HG03571 (cell line): ENCODE measurements at regions not wholly inside any gene's neighbourhood (a gene's known extent, or its start where the extent isn't known, plus 50 kb on each side); places are given as distances from the start of the nearest gene placed in this dataset.
"Not testable (repeated sequence)": the region's sequence is repeated elsewhere in the genome, so short reads cannot be mapped to it uniquely, and the experiment has no call there.

Experiments used
- ATAC-seq: cut with Tn5 transposase; IDR thresholded peaks from one replicate; pipeline ENCODE4 v1.9.1; 2021; ENCODE audit not compliant: unreplicated experiment

GRCh38 chr3:139131951-139132350, 87.3 kb upstream of the PRR23C start:
- ATAC-seq, result no peak

- no peak for ATAC-seq
Measured at GRCh38 chr3:139132976-139133375, 88.3 kb upstream of the PRR23C start.

DNA sequence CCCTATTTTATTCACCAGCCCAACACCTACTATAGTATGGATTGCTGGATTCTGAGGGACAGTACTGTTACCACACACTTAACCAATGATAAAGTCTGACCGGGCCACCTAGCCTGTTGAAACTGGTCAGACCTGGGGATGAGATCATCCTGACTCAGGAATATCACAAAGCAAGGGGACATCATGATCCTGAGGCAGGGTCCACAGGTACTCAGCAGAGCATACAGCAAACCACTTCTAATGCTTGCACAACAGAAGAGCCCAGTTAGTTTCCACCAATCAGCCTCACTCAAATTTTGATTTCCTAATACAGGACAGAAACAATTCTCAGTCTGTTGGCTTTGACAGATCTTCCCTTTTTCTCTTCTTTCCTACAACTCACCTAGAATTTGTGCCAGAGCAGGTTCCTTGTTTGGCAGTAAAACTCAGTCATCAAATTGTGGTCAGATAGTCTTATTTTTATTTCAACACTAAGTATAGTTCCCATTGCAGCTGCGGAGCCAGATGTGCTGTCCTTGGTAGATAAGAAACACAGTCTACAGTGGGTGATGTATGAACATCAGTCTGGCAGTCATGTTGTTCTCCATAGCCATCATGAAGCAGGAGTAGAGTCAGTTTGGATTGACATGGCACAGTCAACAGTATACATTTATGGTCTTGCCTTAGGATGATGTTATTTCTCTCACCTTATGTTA, 90.1 kb upstream of the PRR23C start:
- ATAC-seq, result no peak

- ATAC-seq, result no peak
Measured at GRCh38 chr3:139135657-139136056, 91.0 kb upstream of the PRR23C start.

DNA sequence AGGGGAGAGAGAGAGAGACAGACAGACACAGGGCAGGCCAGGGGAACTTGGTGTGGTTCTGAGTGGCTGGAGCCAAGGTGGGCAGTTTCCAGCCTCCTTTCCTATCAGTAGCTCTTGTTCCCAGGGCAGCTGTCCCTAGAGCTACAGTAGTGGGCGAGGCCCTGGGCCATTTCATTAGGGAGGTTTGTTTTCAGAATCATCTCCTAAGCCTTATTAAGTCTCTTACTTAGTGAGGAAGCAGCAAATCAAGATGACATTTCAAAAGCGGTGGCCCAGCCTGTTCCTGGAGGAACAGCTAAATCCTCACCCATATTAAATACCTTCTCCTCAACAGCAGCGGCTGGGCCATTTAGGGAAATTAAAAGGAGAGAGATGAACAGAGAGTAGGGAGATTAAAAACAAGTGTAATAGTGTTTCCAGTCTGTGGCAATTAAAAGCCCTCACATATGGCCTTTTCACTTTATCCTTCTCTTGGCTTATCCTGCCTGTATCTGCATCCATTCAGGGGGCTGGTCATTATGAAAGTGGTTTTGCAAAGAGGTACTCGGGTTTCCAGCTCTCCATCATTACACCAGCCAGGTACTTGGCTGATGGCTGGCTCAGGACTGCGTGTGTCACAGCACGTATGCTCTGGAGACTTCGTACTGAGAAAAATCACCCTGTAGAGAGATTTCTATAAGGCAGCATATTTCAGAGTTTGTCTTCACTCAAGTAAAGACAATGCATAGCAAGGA, 91.9 kb upstream of the PRR23C start:
- ATAC-seq, result no peak

DNA sequence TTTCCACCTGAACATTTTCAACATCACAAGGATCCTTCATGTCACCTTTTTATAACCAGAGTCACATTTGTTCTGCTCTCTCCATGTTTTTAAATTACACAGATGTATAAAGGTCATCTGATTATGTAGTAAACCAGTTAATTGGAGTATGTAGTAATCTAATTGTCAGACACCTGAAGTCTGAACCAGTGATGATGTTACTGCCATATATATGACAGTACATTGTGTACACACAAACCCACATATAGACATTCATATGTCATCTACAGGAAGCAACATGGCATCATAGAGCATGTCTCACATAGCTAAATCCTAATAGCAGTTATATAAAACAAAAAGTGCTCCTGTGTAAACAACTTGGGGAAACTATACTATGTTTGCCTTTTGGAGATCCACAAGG, 95.9 kb upstream of the PRR23C start:
- no peak for ATAC-seq

GRCh38 chr3:139145980-139146379, 101.3 kb upstream of the PRR23C start:
- not testable (repeated sequence) for ATAC-seq

- ATAC-seq, result no peak
Measured at GRCh38 chr3:139151530-139151929, 106.8 kb upstream of the PRR23C start.

DNA sequence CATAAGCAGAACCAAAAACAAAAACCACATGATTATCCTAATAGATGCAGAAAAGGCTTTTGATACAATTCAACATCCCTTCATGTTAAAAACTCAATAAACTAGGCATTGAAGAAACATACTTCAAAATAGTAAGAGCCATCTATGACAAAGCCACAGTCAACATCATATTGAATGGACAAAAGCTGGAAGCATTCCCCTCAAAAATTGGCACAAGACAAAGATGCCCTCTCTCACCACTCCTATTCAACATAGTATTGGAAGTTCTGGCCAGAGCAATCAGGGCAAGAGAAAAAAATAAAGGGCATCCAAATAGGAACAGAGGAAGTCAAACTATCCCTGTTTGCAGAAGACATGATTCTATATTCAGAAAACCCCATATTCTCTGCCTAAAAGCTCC, 108.7 kb upstream of the PRR23C start:
- ATAC-seq, result not testable (repeated sequence)

DNA sequence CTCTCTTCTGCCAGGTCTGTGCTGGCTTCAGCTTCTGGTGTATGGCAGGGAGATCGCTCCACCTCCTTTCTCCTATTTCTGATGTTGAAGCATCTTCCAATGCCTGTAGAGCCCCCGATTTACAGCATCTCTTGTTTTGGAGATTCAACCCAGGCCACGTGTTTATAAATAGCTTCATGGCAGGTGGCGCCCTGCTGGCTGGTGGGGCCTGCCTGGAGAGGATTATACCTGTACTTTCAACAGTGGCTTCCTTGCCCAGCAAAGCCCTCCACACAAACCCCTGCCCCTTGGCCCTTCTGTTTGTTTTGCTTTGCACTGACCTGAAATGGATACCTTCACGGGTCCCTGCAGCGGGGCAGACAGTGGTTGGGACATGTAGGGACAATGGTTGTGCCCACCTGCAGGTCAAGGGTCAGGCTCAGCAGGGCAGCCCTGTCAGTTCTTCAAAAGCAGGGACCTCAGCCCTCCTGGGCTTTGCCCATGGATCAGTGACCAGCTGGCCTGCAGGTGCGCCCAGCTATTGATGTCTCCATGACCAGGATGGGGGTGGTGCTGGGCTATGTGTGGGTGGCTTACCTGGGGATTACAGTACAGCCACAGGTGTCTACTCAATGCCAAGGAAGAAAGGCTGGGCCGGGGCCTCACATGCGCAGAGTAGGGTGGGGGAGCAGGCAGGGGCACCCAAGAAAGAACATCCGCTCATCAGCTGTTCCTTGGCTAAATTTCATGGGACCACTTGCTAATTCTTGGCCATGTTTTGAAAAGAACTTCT, 112.7 kb upstream of the PRR23C start:
- no peak for ATAC-seq

DNA sequence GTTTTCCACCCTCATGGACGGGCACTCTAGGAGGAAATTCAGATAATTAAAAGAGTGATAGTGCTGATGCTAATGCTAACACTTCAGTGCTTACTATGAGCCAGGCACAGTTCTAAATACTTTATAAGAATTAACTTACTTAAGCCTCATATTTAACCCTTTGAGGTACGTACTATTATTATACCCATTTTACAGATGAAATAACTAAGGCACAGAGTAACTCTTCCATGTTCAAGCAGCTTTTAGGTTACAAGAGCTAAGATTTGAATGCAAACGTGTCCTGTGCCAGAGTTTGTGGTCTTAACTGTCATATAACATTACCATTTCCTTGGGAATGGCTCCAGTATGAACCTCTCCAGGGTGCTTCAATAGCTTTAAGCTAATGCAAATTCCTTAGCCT, 114.7 kb upstream of the PRR23C start:
- ATAC-seq, result no peak

DNA sequence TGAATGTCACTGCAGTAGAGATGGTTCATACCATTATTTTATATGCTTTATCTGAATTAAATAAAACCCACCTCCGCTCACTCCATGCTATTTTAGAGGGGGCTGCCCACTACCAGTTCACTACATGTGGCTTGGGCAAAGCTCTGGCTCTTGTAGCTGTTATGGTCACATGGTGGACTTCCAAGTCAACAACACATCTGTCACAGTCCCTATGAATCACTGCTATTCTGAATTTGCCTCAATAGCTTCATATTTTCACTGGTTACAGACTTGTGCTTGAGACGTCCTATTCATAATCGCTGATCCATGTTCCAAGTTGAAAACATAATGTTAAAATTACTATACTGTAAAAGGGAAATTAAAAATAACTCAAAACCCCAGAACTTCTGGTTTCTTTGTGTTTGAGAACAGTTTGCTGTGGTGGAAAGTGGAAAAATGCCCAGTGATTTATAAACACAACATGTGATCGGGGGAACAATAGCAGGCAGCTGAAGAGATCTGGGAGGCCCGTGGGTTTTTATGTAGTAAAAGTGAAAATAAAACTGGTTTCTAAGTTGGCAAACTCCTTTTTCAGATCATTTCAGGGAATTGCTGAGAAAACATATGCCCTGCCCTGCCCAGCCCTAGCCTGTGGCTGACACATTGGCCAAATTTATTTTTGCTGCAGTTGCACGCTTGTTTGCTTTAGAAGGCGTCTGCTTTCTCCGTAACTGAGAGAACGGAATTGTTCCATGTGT, 128.8 kb upstream of the PRR23C start:
- ATAC-seq, result no peak

DNA sequence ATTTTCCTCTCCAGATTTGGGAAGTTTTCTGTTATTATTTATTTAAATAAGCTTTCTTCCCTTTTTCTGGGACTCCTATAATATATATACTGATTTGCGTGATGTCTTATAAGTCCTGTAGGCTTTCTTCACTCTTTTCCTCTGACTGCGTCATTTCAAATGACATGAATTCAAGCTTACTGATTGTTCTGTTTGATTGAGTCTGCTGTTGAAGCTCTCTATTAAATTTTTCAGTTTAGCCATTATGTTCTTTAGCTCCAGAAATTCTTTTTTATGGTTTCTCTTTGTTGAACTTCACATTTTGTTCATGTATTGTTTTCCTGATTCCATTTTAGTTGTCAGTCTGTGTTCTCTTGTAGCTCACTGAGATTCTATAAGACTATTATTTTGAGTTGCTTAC, 135.8 kb upstream of the PRR23C start:
- ATAC-seq, result no peak

DNA sequence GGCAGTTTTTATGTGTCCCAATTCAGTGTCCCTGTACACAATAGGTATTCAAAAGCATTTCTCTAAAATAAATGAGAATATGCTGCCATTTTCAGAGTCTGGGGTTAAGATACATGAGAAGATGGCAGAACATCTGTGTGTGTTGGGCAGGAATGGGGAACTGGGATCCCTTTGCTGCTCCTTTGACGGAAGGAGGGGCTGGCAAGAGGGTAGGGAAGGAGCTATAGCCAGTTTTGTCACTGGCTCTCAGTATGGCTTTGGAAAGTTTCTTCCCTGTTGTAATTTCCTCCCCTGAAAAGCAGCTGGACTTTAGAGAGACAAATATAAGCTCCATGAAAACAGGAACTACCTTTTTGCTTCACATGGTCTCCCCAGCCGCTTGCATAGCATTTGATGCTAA, 137.5 kb upstream of the PRR23C start:
- no peak for ATAC-seq

- ATAC-seq, result no peak
Measured at GRCh38 chr3:139182598-139182997, 137.9 kb upstream of the PRR23C start.

GRCh38 chr3:139185527-139185926, 140.8 kb upstream of the PRR23C start:
- ATAC-seq, result no peak

DNA sequence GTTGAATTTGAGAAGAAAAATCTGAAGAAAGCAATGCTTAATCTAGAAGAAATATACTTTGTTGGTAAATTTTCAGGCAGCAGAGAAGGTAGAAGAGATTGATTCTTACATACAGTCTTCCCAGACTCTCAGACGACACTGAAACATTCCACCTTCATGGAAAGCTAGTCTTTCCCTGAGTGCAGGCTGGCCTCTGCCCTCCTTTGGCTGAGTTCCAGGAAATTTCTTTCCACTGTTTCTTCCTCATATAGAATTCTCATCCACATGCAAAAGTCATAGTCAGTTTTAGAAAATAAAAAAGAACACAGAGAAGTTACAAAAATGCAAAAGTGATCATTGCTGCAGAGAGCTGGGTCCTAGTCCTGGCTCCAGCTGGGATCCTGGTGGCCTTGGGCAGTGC, 142.5 kb upstream of the PRR23C start:
- no peak for ATAC-seq

DNA sequence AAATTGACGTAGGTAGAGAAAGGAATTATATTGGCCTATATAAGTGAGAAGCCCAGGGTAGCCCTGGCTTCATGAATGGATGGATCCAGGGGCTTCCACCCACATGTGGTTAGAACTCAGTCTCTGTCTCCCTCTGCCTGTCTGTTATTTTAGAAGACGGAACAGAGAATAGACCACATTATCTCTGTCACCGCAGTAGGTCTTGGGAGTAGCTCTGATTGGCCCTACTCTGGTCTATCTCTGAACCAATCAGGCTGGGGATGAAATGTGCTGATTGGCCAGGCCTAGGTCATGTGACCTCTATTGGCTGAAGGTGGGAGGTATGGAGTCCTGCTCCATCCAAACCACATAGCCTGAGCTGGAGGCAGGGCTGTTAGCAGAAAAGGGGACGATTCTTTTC, 143.0 kb upstream of the PRR23C start:
- ATAC-seq, result no peak

DNA sequence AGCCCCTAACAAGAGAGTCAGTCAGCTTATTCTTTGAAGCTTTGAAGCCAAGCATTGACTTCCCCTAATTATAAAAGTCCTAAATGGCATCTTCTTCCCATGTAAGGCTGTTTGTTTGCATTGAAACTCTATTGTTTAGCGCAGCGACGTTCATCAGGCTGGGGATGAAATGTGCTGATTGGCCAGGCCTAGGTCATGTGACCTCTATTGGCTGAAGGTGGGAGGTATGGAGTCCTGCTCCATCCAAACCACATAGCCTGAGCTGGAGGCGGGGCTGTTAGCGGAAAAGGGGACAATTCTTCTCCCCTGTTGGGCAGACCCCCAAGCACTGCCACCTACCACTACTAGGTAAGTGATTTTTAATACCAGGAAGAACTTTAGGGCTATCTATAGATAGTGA, 145.3 kb upstream of the PRR23C start:
- no peak for ATAC-seq

- ATAC-seq, result not testable (repeated sequence)
Measured at GRCh38 chr3:139194421-139194820, 149.4 kb upstream of the MRPS22 start.

- ATAC-seq, result not testable (repeated sequence)
Measured at GRCh38 chr3:139196146-139196545, 147.7 kb upstream of the MRPS22 start.
